Mucosa of rectum (tissue), 2 donors: ENCODE measurements at regions not wholly inside any gene's neighbourhood (a gene's known extent, or its start where the extent isn't known, plus 50 kb on each side); places are given as distances from the start of the nearest gene placed in this dataset.

ENCODE experiments used
- H3K27ac ChIP-seq, 2 donors: one replicate each; pipeline ENCODE4 v1.7.0; 2013; ENCODE audit warnings: inconsistent platforms in 2 of 2, low read depth in 2 of 2, low read length in 2 of 2
- H3K27me3 ChIP-seq, 2 donors: one replicate each; pipeline ENCODE4 v1.7.0; 2013; ENCODE audit warnings: low read length in 2 of 2; ENCODE audit not compliant: control insufficient read depth in 2 of 2, insufficient read depth in 2 of 2
- H3K36me3 ChIP-seq, 2 donors: one replicate each; pipeline ENCODE4 v1.7.0; 2013; ENCODE audit warnings: low read length in 2 of 2; ENCODE audit not compliant: control insufficient read depth in 2 of 2, insufficient read depth in 2 of 2
- H3K4me1 ChIP-seq, 2 donors: one replicate each; pipeline ENCODE4 v1.7.0; 2013; ENCODE audit warnings: low read length in 2 of 2, mild to moderate bottlenecking in 1 of 2; ENCODE audit not compliant: control insufficient read depth in 2 of 2, insufficient read depth in 2 of 2
- H3K4me3 ChIP-seq, 2 donors: one replicate each; pipeline ENCODE4 v1.7.0; 2013; ENCODE audit warnings: low read length in 2 of 2
- H3K9ac ChIP-seq, 2 donors: one replicate each; pipeline ENCODE4 v1.7.0; 2013; ENCODE audit warnings: low read length in 2 of 2, low read depth in 1 of 2, mild to moderate bottlenecking in 1 of 2
- H3K9me3 ChIP-seq, 2 donors: one replicate each; pipeline ENCODE4 v1.7.0; 2013; ENCODE audit warnings: low read length in 2 of 2; ENCODE audit not compliant: control insufficient read depth in 2 of 2
- donor health status: healthy.
- donor health status: Normal muscosa, but diverticular disease.

- Histone ChIP-seq H3K4me1 (no peaks in the 10 kb centered on the region), H3K36me3 (no peaks in the 10 kb centered on the region), H3K9ac (no peak overlapping the region), H3K27ac (no peak overlapping the region), H3K4me3 (no peak overlapping the region), H3K27me3 (no peaks in the 10 kb centered on the region), H3K9me3 (no peaks in the 10 kb centered on the region)
Observed at GRCh38 chr20:48234951-48235350, 449.7 kb upstream of the SULF2 start.

- Histone ChIP-seq H3K4me3 (no peak overlapping the region), H3K9ac (no peak overlapping the region), H3K36me3 (no peaks in the 10 kb centered on the region), H3K9me3 (no peaks in the 10 kb centered on the region), H3K4me1 (no peaks in the 10 kb centered on the region), H3K27ac (no peak overlapping the region), H3K27me3 (no peaks in the 10 kb centered on the region)
Observed at GRCh38 chr20:48231253-48231930, 446.1 kb upstream of the SULF2 start.

- H3K36me3 ChIP-seq = no peaks in the 10 kb centered on the region
- no peak overlapping the region for H3K9ac ChIP-seq
- H3K9me3 ChIP-seq = no peaks in the 10 kb centered on the region
- no peaks in the 10 kb centered on the region for H3K4me1 ChIP-seq
- H3K4me3 ChIP-seq = no peak overlapping the region
- H3K27me3 ChIP-seq = no peaks in the 10 kb centered on the region
- H3K27ac ChIP-seq = no peak overlapping the region
Observed at GRCh38 chr20:48230216-48230615, 444.9 kb upstream of the SULF2 start.

GRCh38 chr20:48227381-48227780 is 442.1 kb upstream of the SULF2 start:
- Histone ChIP-seq H3K36me3 (no peaks in the 10 kb centered on the region), H3K4me3 (no peak overlapping the region), H3K27me3 (no peaks in the 10 kb centered on the region), H3K9ac (no peak overlapping the region), H3K27ac (no peak overlapping the region), H3K4me1 (no peaks in the 10 kb centered on the region), H3K9me3 (no peaks in the 10 kb centered on the region)

GRCh38 chr20:48226642-48227041 is 441.4 kb upstream of the SULF2 start:
- H3K27me3 ChIP-seq = no peaks in the 10 kb centered on the region
- H3K27ac ChIP-seq = no peak overlapping the region
- H3K9ac ChIP-seq = no peak overlapping the region
- H3K9me3 ChIP-seq = no peaks in the 10 kb centered on the region
- no peaks in the 10 kb centered on the region for H3K36me3 ChIP-seq
- no peak overlapping the region for H3K4me3 ChIP-seq
- H3K4me1 ChIP-seq = no peaks in the 10 kb centered on the region

- H3K27ac ChIP-seq = no peak overlapping the region
- H3K4me1 ChIP-seq = no peaks in the 10 kb centered on the region
- H3K9me3 ChIP-seq = no peaks in the 10 kb centered on the region
- H3K4me3 ChIP-seq = no peak overlapping the region
- H3K27me3 ChIP-seq = no peaks in the 10 kb centered on the region
- no peak overlapping the region for H3K9ac ChIP-seq
- H3K36me3 ChIP-seq = no peaks in the 10 kb centered on the region
Observed at GRCh38 chr20:48224533-48225050, 439.3 kb upstream of the SULF2 start.

- Histone ChIP-seq H3K36me3 (no peaks in the 10 kb centered on the region), H3K4me1 (no peaks in the 10 kb centered on the region), H3K27ac (no peak overlapping the region), H3K27me3 (no peaks in the 10 kb centered on the region), H3K4me3 (no peak overlapping the region), H3K9me3 (no peaks in the 10 kb centered on the region), H3K9ac (no peak overlapping the region)
Observed at GRCh38 chr20:48223715-48224114, 438.4 kb upstream of the SULF2 start.

- H3K4me1 ChIP-seq = no peaks in the 10 kb centered on the region
- H3K36me3 ChIP-seq = no peaks in the 10 kb centered on the region
- no peaks in the 10 kb centered on the region for H3K9me3 ChIP-seq
- H3K27ac ChIP-seq = no peak overlapping the region
- H3K4me3 ChIP-seq = no peak overlapping the region
- no peaks in the 10 kb centered on the region for H3K27me3 ChIP-seq
- no peak overlapping the region for H3K9ac ChIP-seq
Observed at GRCh38 chr20:48222595-48223180, 437.4 kb upstream of the SULF2 start.

- Histone ChIP-seq H3K4me1 (no peaks in the 10 kb centered on the region), H3K27me3 (no peaks in the 10 kb centered on the region), H3K9me3 (no peaks in the 10 kb centered on the region)
Observed at GRCh38 chr20:48220033-48220633, 434.9 kb upstream of the SULF2 start.

GRCh38 chr20:48219306-48219705 is 434.0 kb upstream of the SULF2 start:
- Histone ChIP-seq H3K9ac (no peak overlapping the region), H3K27ac (no peak overlapping the region), H3K27me3 (no peaks in the 10 kb centered on the region), H3K36me3 (no peaks in the 10 kb centered on the region), H3K9me3 (no peaks in the 10 kb centered on the region), H3K4me3 (no peak overlapping the region), H3K4me1 (no peaks in the 10 kb centered on the region)

More at GRCh38 chr20:48220033-48220633, 434.9 kb upstream of the SULF2 start:
- Histone ChIP-seq H3K36me3 (no peaks in the 10 kb centered on the region), H3K27ac (no peak overlapping the region), H3K9ac (no peak overlapping the region), H3K4me3 (no peak overlapping the region)
